GM12865 (cell line): ENCODE measurements at regions not wholly inside any gene's neighbourhood (a gene's known extent, or its start where the extent isn't known, plus 50 kb on each side); places are given as distances from the start of the nearest gene placed in this dataset.

Source experiments
- DNase-seq: peaks from one replicate; pipeline ENCODE4 v3.0.0; 2010; ENCODE audit warnings: low read depth
- H3K4me3 ChIP-seq: 2 replicates; pipeline ENCODE4 v1.5.1; 2011; ENCODE audit warnings: mild to moderate bottlenecking, low read depth, low read length, control low read depth
- TF ChIP-seq, protein P1 (sequence below): IDR thresholded peaks from 2 replicates; pipeline ENCODE4 v1.5.1; 2011; ENCODE audit warnings: low read length, control low read depth, low read depth, inconsistent platforms; ENCODE audit not compliant: insufficient read depth; ENCODE audit errors: missing control alignments

- DNase-seq: no peak
- TF ChIP-seq, protein P1, sequence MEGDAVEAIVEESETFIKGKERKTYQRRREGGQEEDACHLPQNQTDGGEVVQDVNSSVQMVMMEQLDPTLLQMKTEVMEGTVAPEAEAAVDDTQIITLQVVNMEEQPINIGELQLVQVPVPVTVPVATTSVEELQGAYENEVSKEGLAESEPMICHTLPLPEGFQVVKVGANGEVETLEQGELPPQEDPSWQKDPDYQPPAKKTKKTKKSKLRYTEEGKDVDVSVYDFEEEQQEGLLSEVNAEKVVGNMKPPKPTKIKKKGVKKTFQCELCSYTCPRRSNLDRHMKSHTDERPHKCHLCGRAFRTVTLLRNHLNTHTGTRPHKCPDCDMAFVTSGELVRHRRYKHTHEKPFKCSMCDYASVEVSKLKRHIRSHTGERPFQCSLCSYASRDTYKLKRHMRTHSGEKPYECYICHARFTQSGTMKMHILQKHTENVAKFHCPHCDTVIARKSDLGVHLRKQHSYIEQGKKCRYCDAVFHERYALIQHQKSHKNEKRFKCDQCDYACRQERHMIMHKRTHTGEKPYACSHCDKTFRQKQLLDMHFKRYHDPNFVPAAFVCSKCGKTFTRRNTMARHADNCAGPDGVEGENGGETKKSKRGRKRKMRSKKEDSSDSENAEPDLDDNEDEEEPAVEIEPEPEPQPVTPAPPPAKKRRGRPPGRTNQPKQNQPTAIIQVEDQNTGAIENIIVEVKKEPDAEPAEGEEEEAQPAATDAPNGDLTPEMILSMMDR: no peak
- no peak overlapping the region for H3K4me3 ChIP-seq
These were observed 321.4 kb downstream of the MATN1 start for GRCh38 chr1:30402031-30402430.

DNA sequence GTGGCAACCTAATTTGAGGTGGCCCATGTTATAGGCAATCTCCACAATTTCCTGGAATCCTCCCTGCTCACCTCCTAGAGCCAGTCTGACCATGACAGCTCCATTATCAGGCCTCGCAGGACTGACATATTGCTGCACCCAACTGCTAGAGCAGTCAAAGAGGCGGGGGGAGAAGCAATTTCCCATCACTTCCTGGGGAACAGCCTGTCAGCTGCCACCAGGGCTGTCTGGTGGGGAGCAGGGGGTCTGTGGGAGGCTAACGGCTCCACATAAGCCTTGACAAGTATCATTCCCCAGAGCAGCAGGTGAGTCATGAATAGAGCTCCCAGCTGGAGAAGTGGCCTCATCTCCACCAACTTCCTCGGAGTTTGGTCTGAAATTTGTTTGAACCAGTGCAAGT lies 322.9 kb downstream of the MATN1 start:
- H3K4me3 ChIP-seq: no peak overlapping the region
- DNase-seq: no peak
- TF ChIP-seq, protein P1: no peak

- H3K4me3 ChIP-seq: no peak overlapping the region
- TF ChIP-seq, protein P1: no peak
- DNase-seq: no peak
These were observed 324.4 kb downstream of the MATN1 start for GRCh38 chr1:30399026-30399425.

DNA sequence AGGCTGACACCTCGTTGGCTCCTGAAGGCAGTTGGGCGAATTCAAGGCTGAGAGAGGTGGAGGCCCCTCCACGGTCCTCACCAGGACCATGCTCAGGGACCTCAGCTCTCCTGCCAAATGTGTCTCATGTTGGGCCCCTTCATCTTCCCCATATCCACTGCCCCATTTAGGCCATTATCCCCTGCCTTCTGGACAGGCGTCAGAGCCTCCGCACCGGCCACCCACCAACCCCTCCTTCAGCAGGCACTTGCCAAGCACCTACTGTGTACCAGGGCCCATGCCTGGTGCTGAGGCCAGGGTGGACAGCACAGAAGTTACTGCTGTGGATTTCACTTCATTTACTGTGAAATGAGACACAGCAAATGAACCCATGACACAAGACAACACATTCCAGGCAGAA lies 325.8 kb downstream of the MATN1 start:
- DNase-seq: no peak
- no peak overlapping the region for H3K4me3 ChIP-seq
- TF ChIP-seq, protein P1: no peak

GRCh38 chr1:30395631-30396030 lies 327.8 kb downstream of the MATN1 start:
- H3K4me3 ChIP-seq: no peak overlapping the region
- no peak for DNase-seq
- TF ChIP-seq, protein P1: no peak

GRCh38 chr1:30388386-30388785 lies 335.0 kb downstream of the MATN1 start:
- TF ChIP-seq, protein P1: no peak
- no peak for DNase-seq
- no peak overlapping the region for H3K4me3 ChIP-seq

DNA sequence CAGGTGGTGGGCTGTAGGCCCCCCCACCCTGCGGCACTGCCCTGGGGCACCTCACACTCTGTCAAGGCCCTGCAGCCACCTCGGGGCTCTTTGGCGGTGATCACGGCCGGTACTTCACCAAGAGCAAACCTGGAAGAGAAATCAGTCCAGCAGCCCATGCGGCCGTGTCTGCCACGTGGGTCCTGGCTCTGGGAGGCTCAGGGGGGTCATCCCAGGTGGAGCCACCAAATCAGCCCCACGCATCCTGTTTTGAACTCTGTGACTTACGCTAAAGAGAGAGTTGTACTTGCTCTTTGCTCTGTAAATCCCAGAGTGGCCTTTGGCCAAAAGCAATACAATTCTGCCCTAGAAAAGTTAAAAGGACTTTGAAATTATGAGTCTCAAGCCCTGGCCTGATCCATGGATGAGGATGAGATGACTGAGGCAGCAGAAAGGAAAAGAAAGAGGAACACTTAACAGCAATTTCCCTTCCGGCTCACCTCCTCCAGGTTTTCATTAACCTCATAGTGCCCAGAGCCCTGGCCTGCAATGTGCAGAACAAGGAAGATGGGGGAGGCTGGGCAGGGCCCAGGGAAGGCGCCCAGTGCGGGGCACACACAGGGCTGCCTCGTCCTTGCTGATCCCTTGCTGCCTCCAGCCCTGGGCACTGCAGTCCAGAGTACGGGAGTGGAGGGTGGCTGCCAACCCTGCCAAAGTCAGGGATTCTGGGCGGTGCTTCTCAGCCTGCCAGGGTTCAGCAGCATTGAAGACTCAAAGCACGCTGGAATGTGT lies 337.0 kb downstream of the MATN1 start:
- H3K4me3 ChIP-seq: no peak overlapping the region
- TF ChIP-seq, protein P1: no peak
- DNase-seq: no peak
